ENCODE measurements at regions not wholly inside any gene's neighbourhood (a gene's known extent, or its start where the extent isn't known, plus 50 kb on each side); places are given as distances from the start of the nearest gene placed in this dataset.
A peak's percentile ranks its signal among the peaks of the same experiment; 100 is the strongest.

DNA sequence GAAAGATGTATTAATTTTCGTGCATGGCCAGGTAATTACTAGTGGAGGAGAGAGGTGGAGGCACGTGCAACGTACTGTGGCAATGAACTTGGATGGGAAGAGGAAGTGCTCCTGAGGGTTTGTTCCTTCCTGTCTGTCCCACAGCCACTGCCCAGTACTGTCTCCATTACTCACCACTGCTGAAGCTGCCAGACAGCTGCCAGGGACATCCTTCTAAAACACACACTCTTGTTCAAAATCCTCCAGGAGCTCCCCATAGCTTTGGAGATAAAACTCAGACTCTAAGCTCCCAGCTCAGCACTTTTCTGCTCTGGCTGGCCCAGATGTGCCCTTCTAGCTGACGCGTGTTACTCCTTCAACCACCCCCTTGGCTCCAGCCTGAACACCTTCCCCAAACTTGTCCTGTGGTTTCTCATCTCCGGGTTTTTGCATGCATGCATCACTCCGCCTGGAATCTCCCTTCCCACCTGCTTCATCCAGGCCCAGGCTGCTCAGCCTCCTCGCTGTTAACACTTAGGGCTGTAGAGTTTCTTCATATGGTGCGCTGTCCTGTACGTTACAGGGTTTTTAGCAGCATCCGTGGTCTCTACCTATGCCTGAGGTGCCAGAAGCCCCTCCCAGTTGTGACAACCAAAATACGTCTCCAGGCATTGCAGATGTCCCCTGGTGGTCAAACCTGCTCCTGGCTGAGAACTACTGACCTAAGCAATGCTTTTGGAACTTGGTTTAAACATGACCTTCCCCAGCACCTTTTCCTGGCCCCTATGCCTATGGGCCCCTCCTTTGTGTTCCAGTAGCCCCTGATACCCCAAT is 69.5 kb downstream of the C11orf91 start:
- Histone ChIP-seq H2AFZ (ENCODE audit: low read length) (no peak overlapping the region), H3K27me3 (ENCODE audit: control insufficient read depth in 3 of 3, insufficient read depth in 3 of 3, low read depth in 1 of 3, low read length in 3 of 3) (no peaks in the 10 kb centered on the region), H4K91ac (ENCODE audit: low read depth, low read length, poor library complexity) (no peak overlapping the region), H3K27ac (replicated peaks; ENCODE audit: low read length) (no peak overlapping the region), H3K23ac (ENCODE audit: low read depth, low read length, poor library complexity) (no peak overlapping the region), H2BK15ac (ENCODE audit: low read length) (no peak overlapping the region), H3K4me1 (ENCODE audit: control insufficient read depth in 2 of 2, insufficient read depth in 1 of 2, low read depth in 1 of 2, low read length in 2 of 2) (no peaks in the 10 kb centered on the region), H3K18ac (ENCODE audit: low read length) (no peak overlapping the region), H3K4ac (ENCODE audit: low read length) (no peak overlapping the region), H2AK5ac (ENCODE audit: low read depth, low read length) (no peak overlapping the region), H3K4me2 (ENCODE audit: insufficient read depth, low read length, poor library complexity, severe bottlenecking) (no peak overlapping the region), H3K79me1 (ENCODE audit: low read depth, low read length) (no peaks in the 10 kb centered on the region), H3K4me3 (ENCODE audit: low read length in 2 of 2) (no peak overlapping the region), H3K9me3 (replicated peaks in 1 of 2; ENCODE audit: control insufficient read depth in 2 of 2, insufficient read depth in 1 of 2, low read depth in 1 of 2, low read length in 2 of 2) (peaks cover 3 to 8% of the 10 kb centered on the region in 2 donors), H2BK12ac (ENCODE audit: low read length) (no peak overlapping the region), H3K9ac (ENCODE audit: low read depth, low read length, poor library complexity) (no peak overlapping the region), H3K36me3 (replicated peaks in 1 of 2; ENCODE audit: control insufficient read depth in 2 of 2, insufficient read depth in 2 of 2, low read length in 2 of 2) (no peaks in the 10 kb centered on the region), H2BK120ac (ENCODE audit: low read depth, low read length) (no peak overlapping the region), H2BK5ac (ENCODE audit: low read length) (no peak overlapping the region), H3K14ac (ENCODE audit: low read length) (peak overlapping the region; percentile 57), H4K8ac (ENCODE audit: low read depth, low read length) (no peak overlapping the region)
- WGBS, 2 donors (ENCODE audit: extremely low coverage in 2 of 2, insufficient read length in 2 of 2, insufficient replicate concordance in 1 of 2): no CpG with 5 or more reads among the region's 12 CpGs
- no peak for DNase-seq (ENCODE audit: low spot score)

DNA sequence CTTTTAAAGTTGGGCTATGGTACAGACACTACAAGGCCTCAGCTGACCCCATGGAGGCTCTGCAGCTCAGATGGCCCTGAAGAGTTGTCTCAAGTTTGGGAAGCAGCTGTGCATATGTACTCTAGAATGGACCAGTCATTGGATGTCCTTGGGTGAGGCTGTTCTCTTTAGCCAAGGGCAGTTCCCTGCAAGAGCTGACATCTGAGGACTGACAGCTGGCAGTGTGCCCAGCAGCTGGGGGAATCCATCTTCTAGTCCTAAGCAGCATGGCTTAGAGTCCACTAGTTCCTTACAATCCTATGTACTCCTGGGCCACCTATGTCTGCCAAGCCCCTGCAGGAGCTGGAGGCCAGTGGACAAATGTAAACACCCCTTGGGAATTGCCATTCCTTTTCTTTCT is 76.5 kb downstream of the C11orf91 start:
- no peak overlapping the region for H2BK12ac ChIP-seq (ENCODE audit: low read length)
- H3K36me3 ChIP-seq (replicated peaks in 1 of 2; ENCODE audit: control insufficient read depth in 2 of 2, insufficient read depth in 2 of 2, low read length in 2 of 2): no peaks in the 10 kb centered on the region
- H4K91ac ChIP-seq (ENCODE audit: low read depth, low read length, poor library complexity): no peak overlapping the region
- no peak overlapping the region for H3K9ac ChIP-seq (ENCODE audit: low read depth, low read length, poor library complexity)
- H3K9me3 ChIP-seq (replicated peaks in 1 of 2; ENCODE audit: control insufficient read depth in 2 of 2, insufficient read depth in 1 of 2, low read depth in 1 of 2, low read length in 2 of 2): no peaks in the 10 kb centered on the region
- H3K4me1 ChIP-seq (ENCODE audit: control insufficient read depth in 2 of 2, insufficient read depth in 1 of 2, low read depth in 1 of 2, low read length in 2 of 2): no peaks in the 10 kb centered on the region
- no peak overlapping the region for H2AFZ ChIP-seq (ENCODE audit: low read length)
- no peaks in the 10 kb centered on the region for H3K79me1 ChIP-seq (ENCODE audit: low read depth, low read length)
- H3K18ac ChIP-seq (ENCODE audit: low read length): no peak overlapping the region
- H2AK5ac ChIP-seq (ENCODE audit: low read depth, low read length): no peak overlapping the region
- no peak overlapping the region for H3K4ac ChIP-seq (ENCODE audit: low read length)
- no peak for DNase-seq (ENCODE audit: low spot score)
- no peak overlapping the region for H2BK120ac ChIP-seq (ENCODE audit: low read depth, low read length)
- no peak overlapping the region for H2BK15ac ChIP-seq (ENCODE audit: low read length)
- no peaks in the 10 kb centered on the region for H3K27me3 ChIP-seq (ENCODE audit: control insufficient read depth in 3 of 3, insufficient read depth in 3 of 3, low read depth in 1 of 3, low read length in 3 of 3)
- no peak overlapping the region for H3K23ac ChIP-seq (ENCODE audit: low read depth, low read length, poor library complexity)
- no peak overlapping the region for H3K4me3 ChIP-seq (ENCODE audit: low read length in 2 of 2)
- no peak overlapping the region for H4K8ac ChIP-seq (ENCODE audit: low read depth, low read length)
- no peak overlapping the region for H2BK5ac ChIP-seq (ENCODE audit: low read length)
- no peak overlapping the region for H3K27ac ChIP-seq (replicated peaks; ENCODE audit: low read length)
- no peak overlapping the region for H3K4me2 ChIP-seq (ENCODE audit: insufficient read depth, low read length, poor library complexity, severe bottlenecking)
- H3K14ac ChIP-seq (ENCODE audit: low read length): no peak overlapping the region

DNA sequence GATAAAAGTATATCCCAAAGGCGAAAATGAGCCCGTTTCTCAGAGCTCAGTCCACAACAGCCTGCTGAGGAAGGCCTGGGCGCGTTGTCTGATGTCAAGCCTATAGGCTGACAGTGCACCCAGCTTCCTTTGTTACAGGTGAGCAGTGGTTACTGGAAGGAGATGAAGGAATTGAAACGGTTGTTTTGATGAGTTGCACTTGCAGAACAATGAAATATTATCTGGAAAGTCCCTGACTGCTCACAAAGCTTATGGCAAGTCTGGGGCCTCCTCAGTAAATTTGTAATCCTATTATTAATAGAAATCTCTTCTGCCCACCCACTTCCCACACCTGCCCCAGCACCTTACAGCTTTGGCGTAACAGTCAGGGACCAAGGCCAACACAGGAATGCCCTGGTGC is 77.8 kb downstream of the C11orf91 start:
- Histone ChIP-seq H2BK15ac (ENCODE audit: low read length) (no peak overlapping the region), H2BK12ac (ENCODE audit: low read length) (no peak overlapping the region), H3K9me3 (replicated peaks in 1 of 2; ENCODE audit: control insufficient read depth in 2 of 2, insufficient read depth in 1 of 2, low read depth in 1 of 2, low read length in 2 of 2) (no peaks in the 10 kb centered on the region), H2BK5ac (ENCODE audit: low read length) (no peak overlapping the region), H3K79me1 (ENCODE audit: low read depth, low read length) (no peaks in the 10 kb centered on the region), H4K8ac (ENCODE audit: low read depth, low read length) (no peak overlapping the region), H3K4me2 (ENCODE audit: insufficient read depth, low read length, poor library complexity, severe bottlenecking) (no peak overlapping the region), H3K18ac (ENCODE audit: low read length) (no peak overlapping the region), H2BK120ac (ENCODE audit: low read depth, low read length) (no peak overlapping the region), H3K14ac (ENCODE audit: low read length) (no peak overlapping the region), H3K9ac (ENCODE audit: low read depth, low read length, poor library complexity) (no peak overlapping the region), H3K23ac (ENCODE audit: low read depth, low read length, poor library complexity) (no peak overlapping the region), H3K36me3 (replicated peaks in 1 of 2; ENCODE audit: control insufficient read depth in 2 of 2, insufficient read depth in 2 of 2, low read length in 2 of 2) (no peaks in the 10 kb centered on the region), H3K27ac (replicated peaks; ENCODE audit: low read length) (no peak overlapping the region), H2AK5ac (ENCODE audit: low read depth, low read length) (no peak overlapping the region), H3K4me1 (ENCODE audit: control insufficient read depth in 2 of 2, insufficient read depth in 1 of 2, low read depth in 1 of 2, low read length in 2 of 2) (no peaks in the 10 kb centered on the region), H3K4ac (ENCODE audit: low read length) (no peak overlapping the region), H3K4me3 (ENCODE audit: low read length in 2 of 2) (no peak overlapping the region), H2AFZ (ENCODE audit: low read length) (no peak overlapping the region), H4K91ac (ENCODE audit: low read depth, low read length, poor library complexity) (no peak overlapping the region), H3K27me3 (ENCODE audit: control insufficient read depth in 3 of 3, insufficient read depth in 3 of 3, low read depth in 1 of 3, low read length in 3 of 3) (no peaks in the 10 kb centered on the region)
- no peak for DNase-seq (ENCODE audit: low spot score)
- no CpG with 5 or more reads among the region's 6 CpGs for WGBS, 2 donors (ENCODE audit: extremely low coverage in 2 of 2, insufficient read length in 2 of 2, insufficient replicate concordance in 1 of 2)

DNA sequence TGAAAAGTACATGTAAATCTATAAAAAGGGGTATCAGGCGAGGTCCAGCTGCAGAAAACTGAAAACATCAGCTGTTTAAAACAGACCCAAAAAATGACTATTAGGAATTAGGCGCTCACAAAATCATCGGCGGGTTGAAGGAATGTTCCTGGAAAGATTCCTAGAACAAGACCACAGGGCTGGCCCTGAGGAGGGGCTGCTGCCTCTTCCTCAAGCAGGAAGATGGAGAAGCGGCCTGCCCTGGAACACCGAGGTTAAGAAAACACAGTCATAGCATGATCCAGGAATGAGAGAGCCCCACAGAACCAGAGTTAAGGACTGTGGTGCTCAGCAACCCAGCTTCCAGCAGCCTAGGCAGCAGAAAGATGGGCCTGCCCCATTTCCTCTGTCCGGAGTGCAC is 78.4 kb downstream of the C11orf91 start:
- H3K79me1 ChIP-seq (ENCODE audit: low read depth, low read length): no peaks in the 10 kb centered on the region
- H2BK15ac ChIP-seq (ENCODE audit: low read length): no peak overlapping the region
- DNase-seq (ENCODE audit: low spot score): no peak
- no peak overlapping the region for H2AFZ ChIP-seq (ENCODE audit: low read length)
- no peak overlapping the region for H2BK12ac ChIP-seq (ENCODE audit: low read length)
- H2BK120ac ChIP-seq (ENCODE audit: low read depth, low read length): no peak overlapping the region
- no peak overlapping the region for H2BK5ac ChIP-seq (ENCODE audit: low read length)
- H3K4me2 ChIP-seq (ENCODE audit: insufficient read depth, low read length, poor library complexity, severe bottlenecking): no peak overlapping the region
- H3K4ac ChIP-seq (ENCODE audit: low read length): no peak overlapping the region
- H4K91ac ChIP-seq (ENCODE audit: low read depth, low read length, poor library complexity): no peak overlapping the region
- H2AK5ac ChIP-seq (ENCODE audit: low read depth, low read length): no peak overlapping the region
- H4K8ac ChIP-seq (ENCODE audit: low read depth, low read length): no peak overlapping the region
- H3K4me1 ChIP-seq (ENCODE audit: control insufficient read depth in 2 of 2, insufficient read depth in 1 of 2, low read depth in 1 of 2, low read length in 2 of 2): peaks cover 0 to 3% of the 10 kb centered on the region in 2 donors
- H3K14ac ChIP-seq (ENCODE audit: low read length): no peak overlapping the region
- no CpG with 5 or more reads among the region's 7 CpGs for WGBS, 2 donors (ENCODE audit: extremely low coverage in 2 of 2, insufficient read length in 2 of 2, insufficient replicate concordance in 1 of 2)
- H3K9me3 ChIP-seq (replicated peaks in 1 of 2; ENCODE audit: control insufficient read depth in 2 of 2, insufficient read depth in 1 of 2, low read depth in 1 of 2, low read length in 2 of 2): no peaks in the 10 kb centered on the region
- no peak overlapping the region for H3K18ac ChIP-seq (ENCODE audit: low read length)
- no peaks in the 10 kb centered on the region for H3K36me3 ChIP-seq (replicated peaks in 1 of 2; ENCODE audit: control insufficient read depth in 2 of 2, insufficient read depth in 2 of 2, low read length in 2 of 2)
- H3K4me3 ChIP-seq (ENCODE audit: low read length in 2 of 2): no peak overlapping the region
- H3K27me3 ChIP-seq (ENCODE audit: control insufficient read depth in 3 of 3, insufficient read depth in 3 of 3, low read depth in 1 of 3, low read length in 3 of 3): no peaks in the 10 kb centered on the region
- no peak overlapping the region for H3K23ac ChIP-seq (ENCODE audit: low read depth, low read length, poor library complexity)
- no peak overlapping the region for H3K9ac ChIP-seq (ENCODE audit: low read depth, low read length, poor library complexity)
- no peak overlapping the region for H3K27ac ChIP-seq (replicated peaks; ENCODE audit: low read length)
